NCI-H1092 (cell line): ENCODE measurements at regions not wholly inside any gene's neighbourhood (a gene's known extent, or its start where the extent isn't known, plus 50 kb on each side); places are given as distances from the start of the nearest gene placed in this dataset.
"Not testable (repeated sequence)": the region's sequence is repeated elsewhere in the genome, so short reads cannot be mapped to it uniquely, and the experiment has no call there.

Source experiments
- DNase-seq: peaks from one replicate; lab custom pipeline; 2025; lab: John Stamatoyannopoulos, UW

GRCh38 chr6:92715991-92716390 is 703.4 kb downstream of the EPHA7 start:
- DNase-seq, result no peak

- no peak for DNase-seq
These were observed 705.0 kb downstream of the EPHA7 start for GRCh38 chr6:92714346-92714745.

DNA sequence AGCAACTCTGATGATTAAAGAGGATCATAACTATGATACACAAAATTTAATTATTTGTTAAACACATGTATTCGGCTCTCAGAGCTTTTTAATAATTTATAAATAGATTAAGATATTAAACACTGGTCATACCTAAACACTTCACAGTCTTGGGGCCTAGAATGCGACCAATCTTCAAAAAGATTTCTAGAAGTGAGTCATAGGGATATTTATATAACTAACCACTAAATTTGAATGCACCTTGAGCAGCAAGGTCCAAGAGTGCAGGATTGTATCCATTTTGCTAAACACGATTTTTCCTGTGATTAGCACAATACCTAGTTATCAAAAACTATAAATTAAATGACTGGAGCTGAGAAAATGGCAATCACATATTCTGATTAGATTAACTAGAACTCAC is 709.3 kb downstream of the EPHA7 start:
- no peak for DNase-seq

- DNase-seq, result no peak
These were observed 710.4 kb downstream of the EPHA7 start for GRCh38 chr6:92708945-92709344.

DNA sequence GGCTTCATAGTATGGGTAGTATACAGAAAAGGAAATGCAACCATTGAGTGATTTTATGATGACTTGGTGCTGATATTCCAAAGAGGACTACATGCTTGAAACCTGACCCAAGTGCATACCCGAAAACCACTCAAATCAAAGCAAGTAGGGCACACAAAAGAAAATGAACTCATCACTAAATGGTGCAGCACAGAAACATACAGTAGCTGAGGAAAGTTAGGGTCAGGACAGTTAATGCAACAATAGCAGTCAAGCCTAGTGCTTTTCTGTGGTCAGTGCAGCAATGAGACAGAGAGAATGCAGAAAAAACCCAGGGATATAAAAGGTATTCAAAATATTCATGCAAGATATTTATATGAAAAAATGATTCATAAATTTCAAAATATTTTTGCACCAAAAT is 711.1 kb downstream of the EPHA7 start:
- DNase-seq, result no peak

DNA sequence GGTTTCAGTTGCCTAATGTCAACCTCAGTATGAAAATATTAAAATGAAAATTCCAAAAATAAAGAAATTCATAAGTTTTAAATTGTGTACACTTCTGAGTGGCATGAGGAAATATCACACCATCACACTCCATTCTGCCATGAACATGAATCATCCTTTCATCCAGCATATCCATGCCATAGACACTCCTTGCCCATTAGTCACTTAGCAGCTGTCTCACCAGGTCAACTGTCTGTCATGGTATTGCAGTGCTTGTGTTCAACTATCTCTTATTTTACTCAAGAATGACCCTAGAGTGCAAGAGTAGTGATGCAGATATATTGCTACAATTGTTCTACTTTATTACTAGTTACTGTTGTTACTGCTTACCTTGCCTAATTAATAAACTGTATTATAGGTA is 712.4 kb downstream of the EPHA7 start:
- DNase-seq, result no peak

- no peak for DNase-seq
These were observed 717.8 kb downstream of the EPHA7 start for GRCh38 chr6:92701425-92702096.

DNA sequence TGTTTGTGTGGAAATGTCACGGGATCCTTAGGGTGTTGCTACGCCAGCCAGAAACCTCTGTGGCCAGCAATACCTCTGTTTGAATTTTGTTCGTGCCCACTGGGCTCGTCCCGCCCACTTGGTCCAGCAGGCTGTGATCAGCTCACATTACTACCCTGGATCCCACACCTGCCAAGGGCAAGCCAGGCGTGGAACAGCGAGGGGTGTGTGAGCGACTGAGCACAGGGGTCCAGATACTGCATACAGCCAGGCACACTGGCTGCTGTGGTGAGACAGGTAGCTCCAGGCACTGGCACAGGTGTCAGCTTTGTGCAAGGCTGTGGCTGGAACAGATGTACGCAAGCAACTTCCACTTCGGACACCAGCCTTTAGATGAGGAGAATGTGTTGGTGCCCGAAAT is 718.9 kb downstream of the EPHA7 start:
- no peak for DNase-seq

- DNase-seq, result no peak
These were observed 728.3 kb downstream of the EPHA7 start for GRCh38 chr6:92690997-92691599.

GRCh38 chr6:92688342-92688741 is 731.0 kb downstream of the EPHA7 start:
- DNase-seq, result no peak

GRCh38 chr6:92687278-92687677 is 732.1 kb downstream of the EPHA7 start:
- DNase-seq, result no peak

DNA sequence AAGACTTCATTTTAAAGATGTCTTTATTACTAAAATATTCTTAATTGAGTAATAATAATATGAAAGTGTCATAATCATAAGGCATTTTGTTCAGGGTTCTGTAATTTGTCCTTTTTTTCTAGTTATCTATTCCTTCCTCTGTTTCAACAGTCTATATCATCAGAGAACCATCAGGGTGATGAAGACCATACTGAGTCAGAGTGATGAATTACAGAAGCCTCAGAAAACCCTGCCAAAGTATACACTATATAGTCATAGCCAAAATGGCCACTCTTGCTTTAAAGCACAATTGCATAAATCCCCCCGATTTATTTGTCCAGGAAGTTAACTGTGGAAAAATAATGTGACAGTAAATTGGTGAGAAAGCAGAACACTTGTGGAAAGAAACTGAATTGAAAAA is 735.0 kb downstream of the EPHA7 start:
- no peak for DNase-seq

DNA sequence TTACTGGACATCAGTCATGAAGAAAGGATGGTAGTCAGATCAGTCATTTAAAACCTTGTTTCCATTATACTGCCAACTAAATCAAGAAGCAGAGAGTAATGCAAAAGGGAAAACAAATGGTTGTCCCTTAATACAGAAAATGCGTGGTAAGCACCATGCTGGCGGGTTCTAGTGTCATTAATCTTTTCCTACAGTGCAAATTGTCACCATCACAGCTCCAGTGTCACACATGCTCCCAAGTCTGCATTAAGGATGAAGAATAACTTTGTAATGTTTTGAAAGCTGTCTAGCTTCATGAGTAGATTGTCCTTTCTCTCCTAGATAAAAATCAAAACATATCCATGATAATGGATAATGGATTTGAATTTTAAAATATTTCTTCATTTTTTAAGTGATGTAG is 735.6 kb downstream of the EPHA7 start:
- DNase-seq, result no peak

DNA sequence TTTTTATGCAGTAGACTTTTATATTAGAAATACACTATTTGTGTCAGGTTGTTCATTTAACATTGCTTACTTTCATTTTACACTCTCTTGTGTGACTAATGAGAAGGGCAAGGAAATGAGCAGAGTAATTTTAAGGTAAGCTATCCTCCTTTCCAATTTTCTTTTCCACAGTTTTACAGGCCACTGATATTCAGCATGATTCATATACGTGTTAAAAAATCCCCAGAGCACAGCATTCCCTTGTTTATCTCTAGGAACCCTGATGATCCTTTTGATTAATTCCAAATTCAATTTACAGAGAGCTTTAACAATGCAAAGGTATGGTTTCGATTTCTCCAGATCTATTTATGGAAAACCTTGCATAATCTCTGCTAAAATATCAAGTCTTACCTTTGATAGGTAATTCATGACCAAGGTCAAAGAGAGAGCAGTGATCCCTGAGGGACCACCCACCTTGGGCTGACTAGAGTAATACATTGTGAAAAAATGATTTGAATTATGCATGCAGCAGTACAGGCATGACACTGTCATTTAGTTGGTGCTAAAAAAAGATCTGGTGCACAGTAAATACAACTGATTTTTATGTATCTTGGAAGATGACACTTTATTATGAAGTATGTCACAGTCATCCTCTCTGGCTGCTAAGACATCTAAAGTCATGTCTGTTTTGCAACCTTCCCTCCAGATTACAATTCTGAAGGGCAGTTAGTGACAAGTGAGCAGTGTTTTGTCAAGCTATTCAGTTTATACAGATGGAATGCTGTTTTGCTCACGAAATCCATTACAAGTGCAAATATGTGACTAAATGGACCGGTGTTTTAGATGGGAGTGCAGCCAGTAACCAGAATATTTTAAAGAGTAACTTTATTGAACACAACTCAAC is 736.6 kb downstream of the EPHA7 start:
- DNase-seq, result no peak

DNA sequence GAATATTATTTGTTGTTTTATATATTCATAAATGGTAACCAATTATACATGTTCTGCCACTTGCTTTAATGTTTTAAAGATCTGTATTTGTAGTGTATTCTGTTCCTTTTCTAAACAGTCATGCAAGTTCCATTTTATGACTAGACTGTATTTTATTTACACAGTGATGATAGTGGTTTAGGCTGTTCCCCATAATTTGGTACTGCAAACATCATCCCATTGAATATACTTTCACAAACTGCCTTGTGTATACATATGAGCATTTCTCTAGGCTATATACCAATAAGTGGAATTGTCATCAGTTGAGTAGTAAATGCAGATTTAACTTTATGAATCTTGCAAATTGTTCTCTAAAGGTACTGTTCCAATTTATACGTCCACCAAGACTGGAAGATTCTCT is 738.0 kb downstream of the EPHA7 start:
- DNase-seq, result no peak

DNA sequence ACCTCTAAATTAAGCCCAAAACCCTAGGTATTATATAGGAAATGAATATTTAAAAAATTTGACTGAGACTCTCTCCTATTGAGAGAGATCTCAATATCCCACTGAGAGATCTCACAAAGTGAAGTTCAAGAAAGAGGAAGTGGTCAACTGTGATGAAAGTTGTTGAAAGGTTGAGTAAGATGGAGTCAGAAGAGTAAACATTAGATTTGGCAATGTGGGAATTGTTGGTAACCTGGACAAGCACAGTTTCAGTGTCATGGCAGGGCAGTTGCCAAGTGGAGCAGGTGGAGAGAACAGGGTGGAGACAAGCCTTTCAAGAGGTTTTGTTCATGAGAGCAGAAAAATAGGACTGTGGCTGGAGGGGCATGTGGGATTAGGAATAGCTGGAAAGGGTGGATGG is 747.9 kb downstream of the EPHA7 start:
- not testable (repeated sequence) for DNase-seq

- no peak for DNase-seq
These were observed 751.5 kb downstream of the EPHA7 start for GRCh38 chr6:92667843-92668242.

- no peak for DNase-seq
These were observed 770.8 kb downstream of the EPHA7 start for GRCh38 chr6:92648364-92649086.

GRCh38 chr6:92647630-92648029 is 771.7 kb downstream of the EPHA7 start:
- DNase-seq, result no peak

DNA sequence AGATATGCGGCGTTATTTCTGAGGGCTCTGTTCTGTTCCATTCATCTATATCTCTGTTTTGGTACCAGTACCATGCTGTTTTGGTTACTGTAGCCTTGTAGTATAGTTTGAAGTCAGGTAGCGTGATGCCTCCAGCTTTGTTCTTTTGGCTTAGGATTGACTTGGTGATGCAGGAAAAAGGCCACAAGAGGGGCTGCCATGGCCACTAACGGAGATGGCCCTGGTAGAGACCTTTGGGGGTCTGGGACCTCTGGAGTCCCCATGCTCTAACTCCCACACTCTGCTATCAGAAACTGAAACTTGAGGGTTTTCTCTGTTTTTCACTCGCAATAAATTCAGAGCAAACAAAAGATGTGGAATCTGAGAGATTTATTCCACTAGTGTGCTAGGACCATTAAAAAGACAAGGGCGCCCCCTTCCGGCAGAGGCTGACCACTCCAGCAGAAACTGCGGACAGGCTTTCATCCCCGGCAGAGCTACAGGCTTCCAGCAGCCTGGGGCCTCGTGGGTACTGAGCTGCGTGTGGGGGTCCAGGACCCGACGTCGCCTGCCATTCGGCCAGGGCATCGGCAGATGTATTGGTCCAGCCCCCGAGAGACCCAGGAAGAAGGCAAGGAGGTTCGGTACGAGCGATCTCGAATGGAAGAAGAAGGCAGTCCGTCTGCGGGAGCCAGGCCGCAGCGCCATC is 775.1 kb downstream of the EPHA7 start:
- not testable (repeated sequence) for DNase-seq

DNA sequence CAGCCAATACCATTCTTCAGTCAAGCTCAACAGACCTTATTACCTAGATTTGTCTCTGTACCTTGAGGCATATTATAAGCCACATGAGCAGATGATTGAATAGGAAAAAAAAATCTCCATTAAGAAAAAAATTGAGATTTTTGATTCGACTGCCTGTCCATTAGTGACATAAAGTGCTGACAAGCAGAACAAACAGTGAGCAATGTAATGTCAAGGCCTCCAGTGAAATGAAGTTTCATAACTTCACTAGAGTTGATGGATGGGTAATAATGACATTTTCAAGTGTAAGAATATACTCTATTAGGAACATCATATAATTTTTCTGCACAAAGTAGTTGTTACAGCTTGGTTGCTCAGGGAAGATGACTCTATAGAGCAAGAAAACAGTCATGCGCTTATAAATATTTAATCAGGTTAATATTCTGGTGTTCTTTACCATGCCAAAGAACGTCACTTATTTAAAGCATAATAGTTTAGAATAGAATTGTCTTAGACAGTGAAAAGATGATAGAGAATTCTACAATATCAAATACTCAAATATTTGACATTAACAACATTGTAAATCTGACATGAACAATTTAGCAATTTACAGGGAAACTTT is 783.7 kb downstream of the EPHA7 start:
- no peak for DNase-seq
